ENCODE measurements at regions not wholly inside any gene's neighbourhood (a gene's known extent, or its start where the extent isn't known, plus 50 kb on each side); places are given as distances from the start of the nearest gene placed in this dataset.

DNA sequence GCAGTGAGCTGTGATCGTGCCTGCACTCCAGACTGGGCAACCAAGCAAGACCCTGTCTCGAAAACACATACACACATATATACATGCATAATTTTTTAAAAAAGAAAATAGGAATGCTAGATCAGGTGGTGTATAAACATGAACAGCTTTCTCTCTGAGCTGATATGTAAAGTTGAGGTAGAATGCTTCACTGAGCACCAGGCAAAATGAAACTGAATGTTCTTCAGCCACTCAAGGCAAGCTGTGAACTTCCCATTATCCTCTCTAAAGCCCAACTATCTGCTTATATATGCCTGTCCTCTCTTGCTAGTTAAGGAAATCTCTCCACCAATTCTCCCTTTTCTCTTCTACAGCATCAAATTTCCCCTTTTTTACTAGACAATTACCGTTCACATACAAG lies 93.0 kb downstream of the NUF2 start:
- H3K4me3 ChIP-seq: no peak overlapping the region
- intact Hi-C loops (cut with DNase I): no loop called here
- H3K9me3 ChIP-seq: no peaks in the 10 kb centered on the region
- no peak for DNase-seq
- H3K27me3 ChIP-seq: no peaks in the 10 kb centered on the region
- 77 to 90% (median 82%) methylated on average over 3 of the region's 3 CpGs for WGBS, 3 donors
- no peak overlapping the region for H3K27ac ChIP-seq
- no peak for TF ChIP-seq POLR2A (IDR thresholded peaks at IDR 0.05)
- TF ChIP-seq EP300 (IDR thresholded peaks at IDR 0.05): no peak
- TF ChIP-seq, protein P1, sequence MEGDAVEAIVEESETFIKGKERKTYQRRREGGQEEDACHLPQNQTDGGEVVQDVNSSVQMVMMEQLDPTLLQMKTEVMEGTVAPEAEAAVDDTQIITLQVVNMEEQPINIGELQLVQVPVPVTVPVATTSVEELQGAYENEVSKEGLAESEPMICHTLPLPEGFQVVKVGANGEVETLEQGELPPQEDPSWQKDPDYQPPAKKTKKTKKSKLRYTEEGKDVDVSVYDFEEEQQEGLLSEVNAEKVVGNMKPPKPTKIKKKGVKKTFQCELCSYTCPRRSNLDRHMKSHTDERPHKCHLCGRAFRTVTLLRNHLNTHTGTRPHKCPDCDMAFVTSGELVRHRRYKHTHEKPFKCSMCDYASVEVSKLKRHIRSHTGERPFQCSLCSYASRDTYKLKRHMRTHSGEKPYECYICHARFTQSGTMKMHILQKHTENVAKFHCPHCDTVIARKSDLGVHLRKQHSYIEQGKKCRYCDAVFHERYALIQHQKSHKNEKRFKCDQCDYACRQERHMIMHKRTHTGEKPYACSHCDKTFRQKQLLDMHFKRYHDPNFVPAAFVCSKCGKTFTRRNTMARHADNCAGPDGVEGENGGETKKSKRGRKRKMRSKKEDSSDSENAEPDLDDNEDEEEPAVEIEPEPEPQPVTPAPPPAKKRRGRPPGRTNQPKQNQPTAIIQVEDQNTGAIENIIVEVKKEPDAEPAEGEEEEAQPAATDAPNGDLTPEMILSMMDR (IDR thresholded peaks at IDR 0.05): no peak
- H3K36me3 ChIP-seq: no peaks in the 10 kb centered on the region
- H3K4me1 ChIP-seq (ENCODE audit: insufficient read depth): no peaks in the 10 kb centered on the region

DNA sequence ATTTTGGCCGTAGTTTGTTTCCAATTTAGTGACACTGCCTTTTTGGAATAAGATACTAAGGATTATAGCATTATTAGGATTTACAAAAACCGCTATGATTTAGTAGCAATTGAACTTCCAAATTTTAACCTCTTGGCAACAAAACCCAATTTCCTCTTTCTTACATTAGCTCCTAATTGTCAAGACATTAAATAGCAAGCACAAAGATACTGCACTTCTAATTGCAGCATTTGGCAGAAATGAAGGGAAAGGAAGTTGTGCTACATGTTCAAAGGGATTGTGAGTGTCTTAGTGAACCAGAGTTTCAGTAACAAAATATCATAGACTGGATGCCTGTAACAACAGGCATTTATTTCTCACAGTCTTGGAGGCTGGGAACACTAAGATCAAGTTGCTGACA lies 99.9 kb downstream of the NUF2 start:
- intact Hi-C loops (cut with DNase I): no loop called here
- TF ChIP-seq, protein P1 (IDR thresholded peaks at IDR 0.05): no peak
- TF ChIP-seq POLR2A (IDR thresholded peaks at IDR 0.05) (no peak), EP300 (IDR thresholded peaks at IDR 0.05) (no peak)
- H3K9me3 ChIP-seq: no peaks in the 10 kb centered on the region
- no peaks in the 10 kb centered on the region for H3K36me3 ChIP-seq
- H3K27me3 ChIP-seq: no peaks in the 10 kb centered on the region
- H3K27ac ChIP-seq: no peak overlapping the region
- no peak overlapping the region for H3K4me3 ChIP-seq
- no peak for DNase-seq
- 14 to 17% (median 16%) methylated on average over 2 of the region's 2 CpGs for WGBS, 3 donors
- no peaks in the 10 kb centered on the region for H3K4me1 ChIP-seq (ENCODE audit: insufficient read depth)

DNA sequence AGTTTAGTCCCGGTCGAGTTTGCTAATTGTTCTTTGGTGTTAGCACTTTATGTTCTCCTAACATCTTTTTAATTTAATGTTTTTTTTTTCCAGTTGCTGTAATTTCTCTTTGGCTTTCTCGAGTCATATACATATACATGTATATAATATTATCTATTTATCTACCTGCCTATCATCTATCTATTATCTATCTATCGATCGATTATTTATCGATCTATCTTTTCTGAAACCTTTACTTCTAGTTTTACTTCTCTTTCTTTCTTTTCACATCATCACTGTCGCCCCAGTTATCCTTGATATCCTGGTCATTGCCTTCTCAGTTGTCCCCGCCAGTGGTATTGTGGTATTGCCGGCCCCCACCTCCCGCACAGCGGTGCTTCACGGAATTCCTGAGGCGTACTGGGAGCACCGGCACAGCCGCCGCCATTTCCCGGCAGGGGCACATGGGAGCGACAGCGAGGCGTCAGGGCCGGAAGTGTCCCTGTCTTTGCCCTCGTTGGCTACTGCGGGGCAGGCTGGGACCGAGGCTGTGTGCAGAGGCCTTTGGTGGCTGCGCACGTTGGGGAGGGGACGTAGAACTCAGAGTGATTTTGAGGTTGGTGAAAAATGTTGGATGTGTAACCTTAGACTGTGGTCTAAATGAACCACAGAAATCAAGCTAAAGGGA lies 101.1 kb downstream of the NUF2 start:
- TF ChIP-seq, protein P1 (IDR thresholded peaks at IDR 0.05): no peak
- TF ChIP-seq EP300 (IDR thresholded peaks at IDR 0.05) (no peak), POLR2A (IDR thresholded peaks at IDR 0.05) (no peak)
- intact Hi-C loops (cut with DNase I): no loop called here
- Histone ChIP-seq H3K4me1 (ENCODE audit: insufficient read depth) (no peaks in the 10 kb centered on the region), H3K36me3 (no peaks in the 10 kb centered on the region), H3K9me3 (no peaks in the 10 kb centered on the region), H3K27me3 (no peaks in the 10 kb centered on the region), H3K27ac (no peak overlapping the region), H3K4me3 (no peak overlapping the region)
- WGBS, 3 donors: 90 to 93% (median 91%) methylated on average over 27 of the region's 27 CpGs
- DNase-seq: no peak

DNA sequence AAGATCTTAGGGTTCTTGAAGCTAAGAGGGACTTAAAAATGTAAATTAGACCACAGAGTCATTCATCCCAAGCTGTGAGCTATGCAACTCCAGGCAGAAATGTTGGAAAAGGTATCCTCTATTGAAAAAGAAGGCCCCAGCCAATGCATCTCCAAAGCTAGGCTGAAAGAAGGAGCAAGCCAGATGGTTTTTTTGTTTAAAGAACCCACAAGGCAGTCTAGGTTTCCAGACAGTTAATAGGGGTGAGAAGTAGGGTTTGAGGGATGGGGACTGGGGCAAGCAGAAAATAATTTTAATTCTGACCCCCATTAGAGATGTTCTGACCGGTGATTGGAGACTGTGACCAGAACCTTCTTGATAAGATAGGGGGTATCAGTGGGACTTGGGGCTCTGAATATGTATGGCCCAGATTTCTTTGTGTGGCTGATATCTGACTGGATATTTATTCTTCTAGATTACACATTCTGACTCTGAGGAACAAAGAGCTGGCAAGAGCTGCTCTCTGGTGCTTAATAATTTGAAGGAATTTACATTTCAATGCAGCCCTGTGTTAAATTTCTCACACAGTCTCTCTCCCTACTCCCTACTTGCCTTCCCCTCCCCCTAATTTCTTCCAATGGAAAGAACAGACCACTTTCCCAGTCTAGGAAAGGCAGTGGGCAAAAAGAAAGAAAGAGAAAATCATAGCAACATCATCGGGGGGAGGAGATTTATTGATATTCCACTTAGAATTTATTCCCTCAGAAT lies 104.9 kb downstream of the NUF2 start:
- no peak for DNase-seq
- 52 to 66% (median 65%) methylated on average over 2 of the region's 2 CpGs for WGBS, 3 donors
- no peak overlapping the region for H3K4me3 ChIP-seq
- no peaks in the 10 kb centered on the region for H3K27me3 ChIP-seq
- intact Hi-C loops (cut with DNase I): no loop called here
- TF ChIP-seq EP300 (IDR thresholded peaks at IDR 0.05) (no peak), POLR2A (IDR thresholded peaks at IDR 0.05) (no peak)
- TF ChIP-seq, protein P1 (IDR thresholded peaks at IDR 0.05): no peak
- no peaks in the 10 kb centered on the region for H3K9me3 ChIP-seq
- H3K36me3 ChIP-seq: no peaks in the 10 kb centered on the region
- no peak overlapping the region for H3K27ac ChIP-seq
- H3K4me1 ChIP-seq (ENCODE audit: insufficient read depth): no peaks in the 10 kb centered on the region
